Vagina (tissue), 2 donors: ENCODE measurements at regions not wholly inside any gene's neighbourhood (a gene's known extent, or its start where the extent isn't known, plus 50 kb on each side); places are given as distances from the start of the nearest gene placed in this dataset.

ENCODE experiments used
- POLR2A ChIP-seq, 2 donors: fragments of 450-650 bp; IDR thresholded peaks; one replicate each; pipeline ENCODE4 v1.6.1; 2017; ENCODE audit warnings: antibody characterized with exemption in 2 of 2, mild to moderate bottlenecking in 2 of 2, moderate library complexity in 2 of 2
- POLR2AphosphoS5 ChIP-seq, 2 donors: sonication (generic); formaldehyde crosslinking; IDR thresholded peaks; one replicate each; pipeline ENCODE4 v1.9.0; 2017; ENCODE audit warnings: antibody characterized with exemption in 2 of 2, mild to moderate bottlenecking in 2 of 2, low read depth in 1 of 2; ENCODE audit not compliant: insufficient read depth in 1 of 2
- TF ChIP-seq, protein P1 (sequence below), 3 experiments: fragments of 450-650 bp in 2 of 3; fragments of 200-600 bp in 1 of 3; sonication (generic) in 1 of 3; IDR thresholded peaks; one replicate each; pipeline ENCODE4 v1.5.1; 2017 to 2019; ENCODE audit warnings: antibody characterized with exemption in 3 of 3, mild to moderate bottlenecking in 2 of 3, moderate library complexity in 2 of 3

DNA sequence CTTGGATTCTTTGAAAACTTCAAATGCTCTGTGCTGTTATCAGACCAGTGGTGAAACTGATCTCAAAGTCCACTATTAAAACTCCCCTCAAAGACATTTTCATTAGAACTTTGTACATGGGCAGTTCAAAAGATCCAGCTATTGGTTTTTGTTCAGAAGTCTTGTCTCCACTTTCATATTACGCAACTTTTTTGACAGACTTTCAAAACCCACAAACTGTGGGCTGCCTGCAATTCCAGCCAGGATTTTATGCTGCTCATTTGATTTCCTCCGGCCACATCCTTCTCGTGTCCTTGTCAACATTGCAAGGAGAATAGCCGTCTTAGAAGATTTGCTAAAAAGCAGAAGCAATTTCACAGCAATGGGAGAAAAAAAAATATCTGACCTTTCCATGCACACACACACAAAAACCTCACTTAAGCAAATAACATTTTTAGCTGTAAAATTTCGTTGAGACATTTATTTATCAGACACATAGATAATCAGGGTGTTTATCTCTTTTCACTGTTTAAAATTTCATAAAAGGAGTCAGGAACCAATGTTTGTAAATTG, 1990.5 kb downstream of the MAT2B start:
- TF ChIP-seq, protein P1, sequence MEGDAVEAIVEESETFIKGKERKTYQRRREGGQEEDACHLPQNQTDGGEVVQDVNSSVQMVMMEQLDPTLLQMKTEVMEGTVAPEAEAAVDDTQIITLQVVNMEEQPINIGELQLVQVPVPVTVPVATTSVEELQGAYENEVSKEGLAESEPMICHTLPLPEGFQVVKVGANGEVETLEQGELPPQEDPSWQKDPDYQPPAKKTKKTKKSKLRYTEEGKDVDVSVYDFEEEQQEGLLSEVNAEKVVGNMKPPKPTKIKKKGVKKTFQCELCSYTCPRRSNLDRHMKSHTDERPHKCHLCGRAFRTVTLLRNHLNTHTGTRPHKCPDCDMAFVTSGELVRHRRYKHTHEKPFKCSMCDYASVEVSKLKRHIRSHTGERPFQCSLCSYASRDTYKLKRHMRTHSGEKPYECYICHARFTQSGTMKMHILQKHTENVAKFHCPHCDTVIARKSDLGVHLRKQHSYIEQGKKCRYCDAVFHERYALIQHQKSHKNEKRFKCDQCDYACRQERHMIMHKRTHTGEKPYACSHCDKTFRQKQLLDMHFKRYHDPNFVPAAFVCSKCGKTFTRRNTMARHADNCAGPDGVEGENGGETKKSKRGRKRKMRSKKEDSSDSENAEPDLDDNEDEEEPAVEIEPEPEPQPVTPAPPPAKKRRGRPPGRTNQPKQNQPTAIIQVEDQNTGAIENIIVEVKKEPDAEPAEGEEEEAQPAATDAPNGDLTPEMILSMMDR (IDR thresholded peaks at IDR 0.05): no peak
- TF ChIP-seq POLR2A (IDR thresholded peaks at IDR 0.05): no peak
- TF ChIP-seq POLR2AphosphoS5 (IDR thresholded peaks at IDR 0.05; ENCODE audit: insufficient read depth in 1 of 2, low read depth in 1 of 2): no peak
